Tibial artery (tissue), 4 donors: ENCODE measurements at regions not wholly inside any gene's neighbourhood (a gene's known extent, or its start where the extent isn't known, plus 50 kb on each side); places are given as distances from the start of the nearest gene placed in this dataset.

Experiments
- DNase-seq, 2 donors: peaks; one replicate each; pipeline ENCODE4 v3.0.0-alpha.2; 2019
- H3K27ac ChIP-seq, 2 donors: fragments of 200-600 bp; sonication (generic) in 1 of 2; 1 replicate in 1 of 2; 2 replicates in 1 of 2; pipeline ENCODE4 v1.5.1; 2018 to 2019; ENCODE audit warnings: mild to moderate bottlenecking in 1 of 2
- H3K27me3 ChIP-seq, 2 donors: fragments of 200-600 bp; sonication (generic) in 1 of 2; one replicate each; pipeline versions ENCODE4 v1.5.1 to v1.6.0; 2016 to 2019
- H3K36me3 ChIP-seq, 3 donors: fragments of 200-600 bp; sonication (generic) in 2 of 3; one replicate each; pipeline ENCODE4 v1.5.1; 2016 to 2019; ENCODE audit warnings: mild to moderate bottlenecking in 2 of 3
- H3K4me1 ChIP-seq, 4 donors: fragments of 200-600 bp; sonication (generic) in 2 of 4; 1 replicate in 3 of 4; 2 replicates in 1 of 4; pipeline ENCODE4 v1.5.1; 2016 to 2019
- H3K4me3 ChIP-seq, 2 donors: fragments of 200-600 bp; sonication (generic) in 1 of 2; 1 replicate in 1 of 2; 2 replicates in 1 of 2; pipeline ENCODE4 v1.5.1; 2018 to 2019; ENCODE audit warnings: mild to moderate bottlenecking in 2 of 2
- H3K9me3 ChIP-seq, 3 donors: fragments of 200-600 bp; sonication (generic) in 1 of 3; one replicate each; pipeline ENCODE4 v1.5.1; 2016 to 2019
- intact Hi-C: fragments of 100-400 bp; cut with DNase I; formaldehyde crosslinking; loops from one replicate; pipeline ENCODE4 v1.15.0; 2023; ENCODE audit warnings: low total_unique reads
- TF ChIP-seq, protein P1 (sequence below), 2 experiments: fragments of 200-600 bp in 1 of 2; fragments of 450-650 bp in 1 of 2; IDR thresholded peaks; one replicate each; pipeline ENCODE4 v1.5.1; 2017 to 2019; ENCODE audit warnings: antibody characterized with exemption in 2 of 2, mild to moderate bottlenecking in 1 of 2, moderate library complexity in 1 of 2

- TF ChIP-seq, protein P1, sequence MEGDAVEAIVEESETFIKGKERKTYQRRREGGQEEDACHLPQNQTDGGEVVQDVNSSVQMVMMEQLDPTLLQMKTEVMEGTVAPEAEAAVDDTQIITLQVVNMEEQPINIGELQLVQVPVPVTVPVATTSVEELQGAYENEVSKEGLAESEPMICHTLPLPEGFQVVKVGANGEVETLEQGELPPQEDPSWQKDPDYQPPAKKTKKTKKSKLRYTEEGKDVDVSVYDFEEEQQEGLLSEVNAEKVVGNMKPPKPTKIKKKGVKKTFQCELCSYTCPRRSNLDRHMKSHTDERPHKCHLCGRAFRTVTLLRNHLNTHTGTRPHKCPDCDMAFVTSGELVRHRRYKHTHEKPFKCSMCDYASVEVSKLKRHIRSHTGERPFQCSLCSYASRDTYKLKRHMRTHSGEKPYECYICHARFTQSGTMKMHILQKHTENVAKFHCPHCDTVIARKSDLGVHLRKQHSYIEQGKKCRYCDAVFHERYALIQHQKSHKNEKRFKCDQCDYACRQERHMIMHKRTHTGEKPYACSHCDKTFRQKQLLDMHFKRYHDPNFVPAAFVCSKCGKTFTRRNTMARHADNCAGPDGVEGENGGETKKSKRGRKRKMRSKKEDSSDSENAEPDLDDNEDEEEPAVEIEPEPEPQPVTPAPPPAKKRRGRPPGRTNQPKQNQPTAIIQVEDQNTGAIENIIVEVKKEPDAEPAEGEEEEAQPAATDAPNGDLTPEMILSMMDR (IDR thresholded peaks at IDR 0.05): no peak
- DNase-seq: no peak
- no peaks in the 10 kb centered on the region for H3K27me3 ChIP-seq
- H3K9me3 ChIP-seq: no peaks in the 10 kb centered on the region
- no peaks in the 10 kb centered on the region for H3K36me3 ChIP-seq
- no peak overlapping the region for H3K27ac ChIP-seq
- no peaks in the 10 kb centered on the region for H3K4me1 ChIP-seq
- H3K4me3 ChIP-seq: no peak overlapping the region
- intact Hi-C loops: no loop called here
These were observed 266.0 kb downstream of the ALDH8A1 start for GRCh38 chr6:134683783-134684422.

DNA sequence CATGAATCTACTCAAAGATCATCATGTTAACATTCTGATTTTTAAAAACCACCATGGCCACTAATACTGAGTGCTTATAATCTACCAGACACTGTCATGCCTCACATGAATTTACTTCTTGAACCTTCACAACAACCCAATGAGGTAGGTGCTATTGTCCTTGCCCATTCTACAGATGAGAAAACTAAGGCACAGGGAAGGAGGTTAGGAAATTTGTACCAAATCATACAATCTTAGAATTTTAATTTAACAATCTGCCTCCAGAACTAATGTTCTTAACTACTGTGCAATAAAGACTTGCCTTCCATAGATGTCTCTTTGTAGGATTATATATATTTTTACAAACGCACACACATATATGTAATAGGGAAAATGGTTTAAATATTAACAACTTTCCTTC is 269.5 kb downstream of the ALDH8A1 start:
- no peak for DNase-seq
- TF ChIP-seq, protein P1 (IDR thresholded peaks at IDR 0.05): no peak
- Histone ChIP-seq H3K9me3 (no peaks in the 10 kb centered on the region), H3K27me3 (no peaks in the 10 kb centered on the region), H3K36me3 (no peaks in the 10 kb centered on the region), H3K27ac (no peak overlapping the region), H3K4me1 (no peaks in the 10 kb centered on the region), H3K4me3 (no peak overlapping the region)
- intact Hi-C loops: no loop called here

DNA sequence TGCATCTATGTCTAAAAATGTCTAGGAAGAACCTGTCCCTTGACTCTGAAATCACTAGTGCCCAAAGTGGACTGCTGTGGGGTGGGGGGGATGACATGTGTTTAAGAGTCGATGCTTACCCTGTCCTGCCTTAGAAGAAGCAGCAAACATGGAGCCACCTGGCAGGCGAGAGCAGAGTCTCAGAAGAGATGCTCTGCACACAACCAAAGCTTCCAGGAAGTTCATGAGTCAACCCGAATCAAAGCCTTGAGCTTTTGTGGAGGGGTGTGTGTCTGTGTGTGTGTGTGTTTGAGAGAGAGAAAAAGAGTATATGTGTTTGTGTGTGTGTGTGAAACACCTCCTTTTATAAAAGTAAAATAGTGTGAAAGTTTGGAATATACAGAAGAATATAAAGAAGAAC is 269.9 kb downstream of the ALDH8A1 start:
- no peak for DNase-seq
- Histone ChIP-seq H3K4me3 (no peak overlapping the region), H3K27me3 (no peaks in the 10 kb centered on the region), H3K36me3 (no peaks in the 10 kb centered on the region), H3K27ac (no peak overlapping the region), H3K4me1 (no peaks in the 10 kb centered on the region), H3K9me3 (no peaks in the 10 kb centered on the region)
- TF ChIP-seq, protein P1 (IDR thresholded peaks at IDR 0.05): no peak
- intact Hi-C loops: no loop called here

GRCh38 chr6:134678436-134678889 is 271.4 kb downstream of the ALDH8A1 start:
- DNase-seq: no peak
- TF ChIP-seq, protein P1 (IDR thresholded peaks at IDR 0.05): no peak
- no peaks in the 10 kb centered on the region for H3K4me1 ChIP-seq
- H3K4me3 ChIP-seq: no peak overlapping the region
- H3K9me3 ChIP-seq: no peaks in the 10 kb centered on the region
- H3K27me3 ChIP-seq: no peaks in the 10 kb centered on the region
- H3K36me3 ChIP-seq: no peaks in the 10 kb centered on the region
- intact Hi-C loops: no loop called here
- no peak overlapping the region for H3K27ac ChIP-seq

DNA sequence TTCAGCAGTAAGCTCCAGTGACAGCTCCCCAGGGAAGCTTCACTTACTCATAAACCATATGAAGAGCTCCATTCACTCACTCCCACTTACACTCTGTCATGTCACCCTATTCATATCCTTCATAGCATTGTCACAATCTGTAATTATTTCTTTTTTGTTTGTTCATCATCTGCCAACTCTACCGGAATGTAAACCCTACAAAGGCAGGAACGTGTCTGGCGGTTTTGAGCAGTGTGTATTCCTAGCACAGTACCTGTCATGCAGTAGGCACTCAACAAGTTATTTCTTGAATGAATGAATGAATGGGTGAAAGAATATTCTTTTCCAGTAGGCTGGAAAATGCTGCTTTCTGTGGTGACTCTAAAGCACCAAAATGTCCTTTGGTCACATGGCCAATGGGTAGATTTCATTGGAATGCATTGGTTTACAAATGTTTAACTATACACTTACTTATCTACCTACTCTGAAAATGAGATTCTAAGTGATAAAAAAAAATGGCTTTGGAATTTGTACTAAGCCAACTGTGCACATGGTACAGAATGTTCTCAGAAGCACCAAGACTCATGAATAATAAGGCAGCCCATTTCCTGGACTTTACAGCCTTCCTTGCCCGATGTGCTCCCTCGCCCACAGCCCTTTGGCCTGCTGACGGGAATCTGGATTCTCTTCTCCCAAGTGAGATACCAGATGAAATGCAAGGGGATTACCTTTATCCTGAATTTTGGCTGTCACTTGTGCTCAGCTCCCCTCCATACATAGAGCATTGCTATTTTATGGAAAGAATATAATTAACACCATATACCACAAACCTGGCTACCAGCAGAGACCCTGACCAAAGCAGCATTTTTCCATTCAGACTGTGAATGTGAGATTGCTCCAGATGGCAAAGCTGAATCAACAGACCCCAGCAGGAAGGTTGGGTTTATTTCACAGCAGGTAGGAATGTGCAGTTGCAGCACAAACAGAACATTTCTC is 273.3 kb downstream of the ALDH8A1 start:
- DNase-seq: no peak

More for the DNA sequence above, 273.3 kb downstream of the ALDH8A1 start:
- no peaks in the 10 kb centered on the region for H3K9me3 ChIP-seq
- no peaks in the 10 kb centered on the region for H3K27me3 ChIP-seq
- TF ChIP-seq, protein P1 (IDR thresholded peaks at IDR 0.05): no peak
- H3K4me3 ChIP-seq: no peak overlapping the region
- H3K36me3 ChIP-seq: no peaks in the 10 kb centered on the region
- intact Hi-C loops: no loop called here
- no peaks in the 10 kb centered on the region for H3K4me1 ChIP-seq
- no peak overlapping the region for H3K27ac ChIP-seq
